ENCODE measurements at regions not wholly inside any gene's neighbourhood (a gene's known extent, or its start where the extent isn't known, plus 50 kb on each side); places are given as distances from the start of the nearest gene placed in this dataset.
"Not testable (repeated sequence)": the region's sequence is repeated elsewhere in the genome, so short reads cannot be mapped to it uniquely, and the experiment has no call there.

DNA sequence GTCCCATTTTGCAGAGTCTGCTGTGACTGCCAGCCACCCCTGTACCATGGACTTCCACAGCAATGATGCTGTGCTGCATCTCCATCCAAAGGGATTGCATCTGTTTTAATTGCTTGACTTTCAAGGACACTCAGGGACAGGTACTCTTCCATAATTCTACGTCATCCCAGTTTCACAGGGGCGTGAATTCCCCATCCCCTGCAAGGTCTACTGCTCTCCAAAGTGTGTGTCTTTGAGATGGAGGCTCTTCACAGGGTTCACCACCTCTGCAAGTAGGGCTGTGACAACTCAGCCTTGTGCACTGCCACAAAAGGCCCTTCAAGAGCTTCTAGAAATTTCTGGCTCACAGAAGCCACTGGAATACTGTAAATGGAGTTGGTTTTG, 304.3 kb upstream of the PLGLB1 start:
- TF ChIP-seq POLR2AphosphoS5 (IDR thresholded peaks at IDR 0.05); CTCF (IDR thresholded peaks at IDR 0.05); POLR2A (IDR thresholded peaks at IDR 0.05; ENCODE audit: low read depth); EP300 (IDR thresholded peaks at IDR 0.05): not testable (repeated sequence)

Measured in esophagus muscularis mucosa (tissue), 4 donors.